Activated gamma-delta T cell (primary cell): ENCODE measurements at regions not wholly inside any gene's neighbourhood (a gene's known extent, or its start where the extent isn't known, plus 50 kb on each side); places are given as distances from the start of the nearest gene placed in this dataset.
"Not testable (repeated sequence)": the region's sequence is repeated elsewhere in the genome, so short reads cannot be mapped to it uniquely, and the experiment has no call there.

ENCODE experiments used
- DNase-seq: peaks from one replicate; lab custom pipeline; 2025; lab: John Stamatoyannopoulos, UW

GRCh38 chr3:87873136-87873535 lies 185.7 kb downstream of the CGGBP1 start:
- no peak for DNase-seq

GRCh38 chr3:87867001-87867400 lies 191.8 kb downstream of the CGGBP1 start:
- DNase-seq = no peak

- DNase-seq = no peak
Measured at GRCh38 chr3:87856126-87856525, 202.7 kb downstream of the CGGBP1 start.

- no peak for DNase-seq
Measured at GRCh38 chr3:87855616-87856015, 203.2 kb downstream of the CGGBP1 start.

GRCh38 chr3:87855211-87855610 lies 203.6 kb downstream of the CGGBP1 start:
- DNase-seq = no peak

GRCh38 chr3:87848003-87848402 lies 210.8 kb downstream of the CGGBP1 start:
- no peak for DNase-seq

GRCh38 chr3:87837076-87837475 lies 221.7 kb downstream of the CGGBP1 start:
- DNase-seq = no peak

- DNase-seq = no peak
Measured at GRCh38 chr3:87836026-87836425, 222.8 kb downstream of the CGGBP1 start.

- DNase-seq = no peak
Measured at GRCh38 chr3:87835236-87835635, 223.6 kb downstream of the CGGBP1 start.

- no peak for DNase-seq
Measured at GRCh38 chr3:87834327-87834726, 224.5 kb downstream of the CGGBP1 start.

GRCh38 chr3:87833039-87833377 lies 225.8 kb downstream of the CGGBP1 start:
- no peak for DNase-seq

- DNase-seq = no peak
Measured at GRCh38 chr3:87828046-87828445, 230.8 kb downstream of the CGGBP1 start.

- no peak for DNase-seq
Measured at GRCh38 chr3:87822563-87822962, 236.2 kb downstream of the CGGBP1 start.

- not testable (repeated sequence) for DNase-seq
Measured at GRCh38 chr3:87813503-87813902, 245.3 kb downstream of the CGGBP1 start.

GRCh38 chr3:87811953-87812352 lies 246.9 kb downstream of the CGGBP1 start:
- DNase-seq = no peak

GRCh38 chr3:87810452-87811016 lies 248.3 kb downstream of the CGGBP1 start:
- DNase-seq = no peak

GRCh38 chr3:87805670-87806069 lies 253.1 kb downstream of the CGGBP1 start:
- DNase-seq = no peak

- no peak for DNase-seq
Measured at GRCh38 chr3:87801409-87801808, 257.4 kb downstream of the CGGBP1 start.

GRCh38 chr3:87800516-87800915 lies 258.3 kb downstream of the CGGBP1 start:
- no peak for DNase-seq

GRCh38 chr3:87798567-87798947 lies 260.2 kb downstream of the CGGBP1 start:
- DNase-seq = no peak

- no peak for DNase-seq
Measured at GRCh38 chr3:87797872-87798566, 260.8 kb downstream of the CGGBP1 start.

- no peak for DNase-seq
Measured at GRCh38 chr3:87796843-87797185, 262.0 kb downstream of the CGGBP1 start.

- no peak for DNase-seq
Measured at GRCh38 chr3:87796137-87796842, 262.5 kb downstream of the CGGBP1 start.

GRCh38 chr3:87795701-87796100 lies 263.1 kb downstream of the CGGBP1 start:
- DNase-seq = no peak
